Testis (tissue), 2 donors: ENCODE measurements at regions not wholly inside any gene's neighbourhood (a gene's known extent, or its start where the extent isn't known, plus 50 kb on each side); places are given as distances from the start of the nearest gene placed in this dataset.

Source experiments
- DNase-seq: peaks from one replicate; pipeline ENCODE4 v3.0.0-alpha.2; 2019
- H3K27ac ChIP-seq, 2 donors: fragments of 200-600 bp; sonication (generic); one replicate each; pipeline ENCODE4 v1.5.1; 2019
- H3K27me3 ChIP-seq: fragments of 200-600 bp; sonication (generic); one replicate; pipeline ENCODE4 v1.5.1; 2019
- H3K36me3 ChIP-seq: fragments of 200-600 bp; sonication (generic); one replicate; pipeline ENCODE4 v1.5.1; 2017; ENCODE audit warnings: low read depth; ENCODE audit errors: missing control alignments
- H3K4me1 ChIP-seq: fragments of 200-600 bp; sonication (generic); one replicate; pipeline ENCODE4 v1.5.1; 2019
- H3K4me3 ChIP-seq, 2 donors: fragments of 200-600 bp; sonication (generic); one replicate each; pipeline ENCODE4 v1.5.1; 2017 to 2019
- H3K9me3 ChIP-seq: fragments of 200-600 bp; sonication (generic); one replicate; pipeline ENCODE4 v1.5.1; 2017
- CTCF ChIP-seq, 3 experiments: fragments of 450-650 bp in 2 of 3; fragments of 200-600 bp in 1 of 3; sonication (generic) in 1 of 3; IDR thresholded peaks; one replicate each; pipeline ENCODE4 v1.5.1; 2016 to 2019; ENCODE audit warnings: antibody characterized with exemption in 3 of 3, mild to moderate bottlenecking in 2 of 3, moderate library complexity in 1 of 3
- POLR2A ChIP-seq: fragments of 450-650 bp; IDR thresholded peaks from one replicate; pipeline ENCODE4 v1.6.1; 2017; ENCODE audit warnings: antibody characterized with exemption, mild to moderate bottlenecking, moderate library complexity
- WGBS, 2 donors: methylation state at CpG; one replicate each; pipeline ENCODE4 v1.1.5; 2018; 5-methylcytosine and 5-hydroxymethylcytosine counted together
- intact Hi-C: fragments of 100-400 bp; cut with DNase I; formaldehyde crosslinking; loops from one replicate; pipeline ENCODE4 v1.15.1; 2023; ENCODE audit warnings: low total_unique reads

- no peaks in the 10 kb centered on the region for H3K9me3 ChIP-seq
- H3K4me1 ChIP-seq: no peaks in the 10 kb centered on the region
- 69 to 71% methylated on average over 6 of the region's 6 CpGs for WGBS, 2 donors
- H3K27ac ChIP-seq: no peak overlapping the region
- H3K27me3 ChIP-seq: no peaks in the 10 kb centered on the region
- H3K36me3 ChIP-seq: no peaks in the 10 kb centered on the region
- no peak for DNase-seq
- intact Hi-C loops: no loop called here
- H3K4me3 ChIP-seq: no peak overlapping the region
- no peak for TF ChIP-seq POLR2A
- no peak for TF ChIP-seq CTCF (IDR thresholded peaks at IDR 0.05)
Measured at GRCh38 chr11:57913715-57914704, 109.7 kb upstream of the OR9Q1 start.

- 77 to 91% methylated on average over 5 of the region's 5 CpGs for WGBS, 2 donors
- no peaks in the 10 kb centered on the region for H3K27me3 ChIP-seq
- no peaks in the 10 kb centered on the region for H3K9me3 ChIP-seq
- no peaks in the 10 kb centered on the region for H3K4me1 ChIP-seq
- no peak overlapping the region for H3K27ac ChIP-seq
- no peak for DNase-seq
- H3K36me3 ChIP-seq: no peaks in the 10 kb centered on the region
- no peak for TF ChIP-seq CTCF (IDR thresholded peaks at IDR 0.05)
- TF ChIP-seq POLR2A: no peak
- H3K4me3 ChIP-seq: no peak overlapping the region
- intact Hi-C loops: no loop called here
Measured at GRCh38 chr11:57917632-57918031, 106.0 kb upstream of the OR9Q1 start.

- no peak overlapping the region for H3K4me3 ChIP-seq
Measured at GRCh38 chr11:57920971-57921370, 102.7 kb upstream of the OR9Q1 start.

GRCh38 chr11:57932105-57932504, 91.6 kb upstream of the OR9Q1 start:
- Histone ChIP-seq H3K9me3 (no peaks in the 10 kb centered on the region), H3K4me3 (no peak overlapping the region), H3K27me3 (no peaks in the 10 kb centered on the region), H3K36me3 (no peaks in the 10 kb centered on the region), H3K4me1 (no peaks in the 10 kb centered on the region), H3K27ac (no peak overlapping the region)
- DNase-seq: no peak
- 89 to 92% methylated on average over 2 of the region's 2 CpGs for WGBS, 2 donors
- TF ChIP-seq CTCF (IDR thresholded peaks at IDR 0.05) (no peak), POLR2A (no peak)
- intact Hi-C loops: no loop called here

More at GRCh38 chr11:57920971-57921370, 102.7 kb upstream of the OR9Q1 start:
- Histone ChIP-seq H3K27ac (no peak overlapping the region), H3K27me3 (no peaks in the 10 kb centered on the region), H3K4me1 (no peaks in the 10 kb centered on the region), H3K9me3 (no peaks in the 10 kb centered on the region), H3K36me3 (no peaks in the 10 kb centered on the region)
- no peak for TF ChIP-seq CTCF (IDR thresholded peaks at IDR 0.05)
- TF ChIP-seq POLR2A: no peak
- intact Hi-C loops: loop anchor here (10.0 kb wide), 1 partner anchor 56 kb away; no protein-coding TSS in a partner anchor
- 90 to 96% methylated on average over 2 to 5 of the region's 5 CpGs for WGBS, 2 donors
- DNase-seq: no peak
